Inflammatory macrophage treated with lipopolysaccharide for 1 hour (primary cell): ENCODE measurements at regions not wholly inside any gene's neighbourhood (a gene's known extent, or its start where the extent isn't known, plus 50 kb on each side); places are given as distances from the start of the nearest gene placed in this dataset.
"Not testable (repeated sequence)": the region's sequence is repeated elsewhere in the genome, so short reads cannot be mapped to it uniquely, and the experiment has no call there.

ENCODE experiments used
- DNase-seq, 2 donors: peaks; one replicate each; pipeline ENCODE4 v3.0.0-alpha.2; 2020 to 2022

- no peak for DNase-seq
Observed at GRCh38 chr2:16071039-16071864, 130.9 kb downstream of the MYCN start.

GRCh38 chr2:16070648-16070971 is 130.3 kb downstream of the MYCN start:
- DNase-seq = no peak

DNA sequence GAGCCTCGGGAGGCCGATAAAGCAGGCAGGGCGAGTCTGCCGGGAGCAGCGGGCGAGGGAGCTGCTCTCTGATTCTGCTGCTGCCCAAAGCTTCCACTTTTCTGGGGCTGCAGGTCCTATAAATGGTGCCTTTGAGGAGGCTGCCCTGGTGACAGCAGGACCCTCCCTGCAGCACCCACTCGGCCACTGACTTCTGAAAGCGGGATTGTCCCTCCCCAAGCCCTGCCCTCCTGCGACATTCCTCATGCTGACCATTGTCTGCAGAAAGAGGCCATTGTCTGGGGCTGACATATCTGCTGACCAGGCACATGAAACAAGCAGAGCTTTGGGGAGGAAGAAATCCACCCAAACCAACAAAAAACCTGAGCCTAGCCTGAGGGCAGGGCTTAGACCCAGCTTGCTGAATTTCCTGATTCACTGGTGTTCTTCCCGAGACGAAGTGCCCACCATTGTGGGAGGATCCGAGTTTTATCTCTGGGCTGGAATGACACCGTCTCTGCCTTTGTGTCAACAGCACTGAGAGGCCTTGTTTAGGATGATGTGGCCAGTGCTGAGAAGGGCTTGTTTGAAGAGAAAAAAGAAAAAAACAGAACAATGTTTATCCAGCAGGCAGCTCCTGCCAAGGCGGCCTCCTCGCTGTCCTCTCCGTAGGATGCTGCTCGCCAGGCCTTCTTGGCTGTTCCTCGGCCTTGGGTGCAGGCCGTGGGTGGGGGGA is 129.7 kb downstream of the MYCN start:
- DNase-seq = no peak

GRCh38 chr2:16069663-16069932 is 129.2 kb downstream of the MYCN start:
- DNase-seq = no peak

- no peak for DNase-seq
Observed at GRCh38 chr2:16068552-16068940, 128.2 kb downstream of the MYCN start.

DNA sequence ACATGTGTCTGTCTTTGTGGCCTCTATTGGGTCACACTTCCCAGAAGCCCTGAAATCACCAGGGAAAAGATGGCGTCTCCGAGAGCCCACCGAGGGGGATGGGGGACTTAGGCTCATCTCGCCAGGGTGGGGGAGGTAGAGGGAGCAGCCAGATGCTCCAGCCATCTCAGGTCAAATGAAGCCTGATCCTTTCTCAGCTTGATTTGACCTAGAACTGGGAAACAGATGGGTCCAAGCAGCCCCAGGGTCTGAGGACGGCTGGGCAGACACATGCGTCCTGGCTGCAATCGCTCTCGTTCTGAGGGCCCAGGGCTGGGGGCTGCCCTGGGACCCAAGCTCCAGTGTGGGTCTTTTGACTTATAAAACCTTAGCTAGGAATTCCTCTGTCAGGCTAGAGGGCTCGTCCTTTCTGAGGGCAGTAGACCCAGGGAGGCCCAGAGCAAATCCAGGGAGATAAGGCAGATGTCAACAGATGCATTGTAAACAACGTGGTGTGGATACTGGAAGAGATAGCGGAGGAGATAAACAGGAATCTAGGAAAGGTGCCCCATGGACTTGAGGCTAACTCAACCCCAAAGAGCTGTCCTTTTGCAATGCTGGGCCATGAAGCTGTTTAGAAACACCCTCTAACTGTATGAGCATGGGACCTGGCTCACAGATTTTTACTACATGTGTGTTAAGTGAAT is 127.7 kb downstream of the MYCN start:
- no peak for DNase-seq

DNA sequence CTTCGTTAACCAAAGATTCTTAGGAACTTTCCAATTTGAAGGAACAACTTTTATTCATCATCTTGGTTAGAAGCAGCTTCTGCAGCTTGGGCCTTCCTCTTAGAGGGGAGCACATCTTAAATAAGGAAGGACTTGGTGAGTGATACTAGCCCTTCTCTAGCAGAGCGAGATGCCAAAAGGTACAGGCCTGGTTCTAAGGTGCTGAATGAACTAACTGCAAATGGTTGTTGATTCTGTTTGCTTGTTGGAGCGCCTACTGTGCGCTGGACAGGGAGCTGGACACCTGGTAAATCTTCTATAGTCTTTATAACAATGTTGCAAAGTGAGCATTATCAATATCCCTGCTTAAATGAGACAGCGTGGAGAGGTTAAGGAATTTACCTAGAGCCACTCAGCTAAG is 127.1 kb downstream of the MYCN start:
- DNase-seq = no peak

GRCh38 chr2:16067037-16067406 is 126.7 kb downstream of the MYCN start:
- DNase-seq = no peak

DNA sequence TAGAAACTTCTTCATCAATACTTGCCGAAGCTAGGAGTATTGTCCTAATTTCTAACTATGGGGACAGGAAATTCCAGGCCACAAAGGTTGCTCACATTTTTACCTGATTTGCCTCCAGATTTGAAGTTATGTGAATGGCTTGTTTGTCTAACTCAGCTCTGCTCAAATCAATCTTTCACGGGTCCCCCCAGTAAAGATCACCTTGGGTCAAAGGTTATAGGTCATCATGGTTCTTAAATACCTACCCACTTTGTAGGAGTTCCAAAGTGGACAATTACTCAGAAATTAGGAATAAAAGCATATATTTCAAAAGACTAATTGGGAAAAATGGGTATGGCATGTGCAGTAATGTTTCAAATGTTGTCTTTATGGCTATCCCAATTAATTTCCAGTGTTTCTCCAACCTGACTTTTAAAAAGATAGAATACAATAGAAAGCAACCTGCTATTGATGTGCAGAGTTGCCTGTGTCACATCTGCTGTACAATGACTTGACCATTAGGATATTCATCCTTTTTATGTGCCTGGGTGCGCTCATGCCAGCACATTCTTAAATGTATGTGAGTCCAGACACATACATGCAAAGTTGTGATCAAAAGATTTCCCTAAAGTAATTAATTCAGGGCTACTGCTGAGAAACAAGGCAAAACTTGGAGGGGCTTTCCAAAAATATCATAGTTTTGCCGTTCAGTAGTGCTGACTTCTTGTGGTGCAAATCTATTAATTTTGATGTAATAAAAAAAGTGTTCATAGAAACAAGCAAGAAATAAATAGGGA is 126.1 kb downstream of the MYCN start:
- no peak for DNase-seq

DNA sequence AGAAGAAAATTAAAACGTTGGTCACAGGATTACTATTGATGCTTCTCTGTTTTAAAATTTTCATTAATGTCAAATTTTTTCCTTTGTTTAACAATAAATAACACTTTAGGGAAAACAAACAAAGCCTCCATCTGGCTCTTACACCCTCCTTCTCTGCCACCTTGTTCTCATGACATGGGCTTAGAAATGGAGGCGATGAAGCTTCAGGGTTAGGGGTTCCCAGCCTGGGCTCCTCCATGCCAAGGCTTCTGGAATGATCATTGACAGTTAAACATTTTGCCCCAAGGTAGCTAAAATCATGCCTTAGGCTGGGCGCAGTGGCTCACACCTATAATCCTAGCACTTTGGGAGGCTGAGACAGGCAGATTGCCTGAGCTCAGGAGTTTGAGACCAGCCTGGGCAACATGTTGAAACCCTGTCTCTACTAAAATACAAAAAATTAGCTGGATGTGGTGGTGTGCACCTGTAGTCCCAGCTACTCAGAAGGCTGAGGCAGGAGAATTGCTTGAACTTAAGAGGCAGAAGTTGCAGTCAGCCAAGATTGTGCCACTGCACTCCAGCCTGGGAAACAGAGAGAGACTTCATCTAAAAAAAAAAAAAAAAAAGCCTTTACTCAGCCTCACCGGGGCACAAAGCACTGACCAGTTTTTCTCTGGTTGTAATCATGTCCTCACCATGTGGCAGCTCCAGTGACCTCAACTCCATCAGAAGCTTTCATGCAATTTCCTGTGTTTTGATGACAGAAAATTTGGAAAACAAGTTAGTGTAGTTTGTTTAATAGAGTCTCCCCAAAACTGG is 125.1 kb downstream of the MYCN start:
- not testable (repeated sequence) for DNase-seq

GRCh38 chr2:16064745-16065144 is 124.4 kb downstream of the MYCN start:
- no peak for DNase-seq

DNA sequence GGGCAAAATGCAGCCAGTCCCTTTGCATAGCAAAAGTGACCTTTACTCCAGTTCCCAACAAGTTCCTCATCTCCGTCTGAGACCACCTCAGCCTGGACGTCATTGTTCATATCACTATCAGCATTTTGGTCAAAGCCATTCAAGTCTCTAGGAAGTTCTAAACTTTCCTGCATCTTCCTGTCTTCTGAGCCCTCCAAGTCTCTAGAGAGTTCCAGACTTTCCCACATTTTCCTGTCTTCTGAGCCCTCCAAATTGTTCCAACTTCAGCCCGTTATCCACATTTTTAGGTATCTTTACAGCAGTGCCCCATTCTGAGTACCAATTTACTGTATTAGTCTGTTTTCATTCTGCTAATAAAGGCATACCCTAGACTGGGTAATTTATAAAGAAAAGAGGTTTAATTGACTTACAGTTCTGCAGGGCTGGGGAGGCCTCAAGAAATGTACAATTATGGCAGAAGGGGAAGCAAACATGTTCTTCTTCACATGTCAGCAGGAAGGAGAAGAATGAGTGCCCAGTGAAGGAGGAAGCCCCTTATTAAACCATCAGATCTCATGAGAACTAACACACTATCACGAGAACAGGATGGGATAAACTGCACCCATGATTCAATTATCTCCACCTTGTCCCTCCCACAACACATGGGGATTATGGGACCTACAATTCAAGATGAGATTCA is 123.7 kb downstream of the MYCN start:
- DNase-seq = no peak

DNA sequence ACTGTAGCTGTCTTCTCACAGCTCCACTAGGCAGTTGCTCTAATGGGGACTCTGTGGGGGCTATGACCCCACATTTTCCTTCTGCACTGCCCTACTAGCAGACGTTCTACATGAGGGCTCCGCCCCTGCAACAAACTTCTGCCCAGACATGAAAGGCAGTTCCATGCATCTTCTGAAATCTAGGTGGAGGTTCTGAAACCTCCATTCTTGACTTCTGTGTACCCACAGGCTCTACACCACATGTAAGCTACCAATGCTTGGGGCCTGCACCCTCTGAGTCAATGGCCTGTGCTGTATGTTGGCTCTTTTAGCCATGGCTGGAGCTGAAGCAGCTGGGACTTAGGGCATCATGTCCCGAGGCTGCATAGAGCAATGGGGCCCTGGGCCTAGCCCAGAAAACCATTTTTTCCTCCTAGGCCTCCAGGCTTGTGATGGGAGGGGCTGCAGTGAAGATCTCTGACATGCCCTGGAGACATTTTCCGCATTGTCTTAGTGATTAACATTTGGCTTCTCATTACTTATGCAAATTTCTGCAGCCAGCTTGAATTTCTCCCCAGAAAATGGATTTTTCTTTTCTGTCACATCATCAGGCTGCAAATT is 123.0 kb downstream of the MYCN start:
- no peak for DNase-seq

- no peak for DNase-seq
Observed at GRCh38 chr2:16062471-16063250, 122.3 kb downstream of the MYCN start.

DNA sequence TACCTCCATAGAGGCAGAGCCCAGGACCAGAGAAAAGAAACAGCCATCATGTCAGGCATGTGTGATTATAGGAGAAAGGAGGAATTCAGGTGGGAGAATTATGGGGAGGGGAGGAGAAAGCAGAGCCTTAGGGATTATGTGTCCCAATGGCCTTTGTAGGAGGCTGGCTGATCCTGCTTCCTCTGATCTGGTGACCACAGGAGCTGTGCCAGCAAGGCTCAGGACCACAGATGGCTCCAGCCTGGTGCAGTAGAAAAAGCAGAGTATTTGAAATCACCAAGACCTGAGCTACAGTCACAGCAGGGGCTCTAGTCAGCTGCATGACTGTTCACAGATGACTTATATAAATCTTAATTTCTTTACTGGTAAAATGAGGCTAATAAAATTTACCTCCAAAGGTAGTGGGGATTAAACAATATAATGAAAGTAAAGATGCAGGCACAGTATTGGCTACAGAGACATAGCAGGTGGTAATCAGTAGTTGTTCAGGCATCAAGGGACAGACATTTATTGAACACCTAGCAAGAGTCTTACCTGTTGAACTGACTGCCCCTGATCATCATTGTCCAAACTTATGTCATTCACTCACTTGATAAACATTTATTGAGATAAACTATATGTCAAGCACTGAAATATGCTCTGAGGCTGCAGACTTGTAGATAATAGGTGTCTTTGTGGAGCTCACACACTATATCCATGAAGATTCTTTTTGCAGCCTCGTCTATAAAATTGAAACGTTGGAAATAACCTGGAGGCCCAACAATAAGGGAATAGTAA is 121.3 kb downstream of the MYCN start:
- no peak for DNase-seq

DNA sequence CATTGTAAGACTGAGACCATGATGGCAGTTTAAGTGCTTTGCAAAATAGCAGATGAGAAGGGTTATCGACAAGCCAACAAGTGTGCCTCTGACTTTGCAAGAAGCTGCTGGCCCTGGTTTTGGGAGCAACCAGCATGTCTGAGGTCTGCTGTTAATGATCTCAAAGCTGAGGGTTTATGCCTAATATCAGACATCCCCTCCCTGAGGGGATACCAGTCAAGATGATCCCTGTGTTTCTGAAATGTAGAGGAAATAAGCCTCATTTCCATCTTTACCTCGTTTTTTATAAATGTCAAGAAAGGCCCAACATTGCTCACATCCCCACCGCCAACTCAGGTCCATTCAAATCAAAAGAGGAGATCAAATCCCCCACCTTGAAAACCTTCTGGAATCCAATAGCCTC is 120.6 kb downstream of the MYCN start:
- no peak for DNase-seq

- no peak for DNase-seq
Observed at GRCh38 chr2:16060125-16060935, 120.0 kb downstream of the MYCN start.

DNA sequence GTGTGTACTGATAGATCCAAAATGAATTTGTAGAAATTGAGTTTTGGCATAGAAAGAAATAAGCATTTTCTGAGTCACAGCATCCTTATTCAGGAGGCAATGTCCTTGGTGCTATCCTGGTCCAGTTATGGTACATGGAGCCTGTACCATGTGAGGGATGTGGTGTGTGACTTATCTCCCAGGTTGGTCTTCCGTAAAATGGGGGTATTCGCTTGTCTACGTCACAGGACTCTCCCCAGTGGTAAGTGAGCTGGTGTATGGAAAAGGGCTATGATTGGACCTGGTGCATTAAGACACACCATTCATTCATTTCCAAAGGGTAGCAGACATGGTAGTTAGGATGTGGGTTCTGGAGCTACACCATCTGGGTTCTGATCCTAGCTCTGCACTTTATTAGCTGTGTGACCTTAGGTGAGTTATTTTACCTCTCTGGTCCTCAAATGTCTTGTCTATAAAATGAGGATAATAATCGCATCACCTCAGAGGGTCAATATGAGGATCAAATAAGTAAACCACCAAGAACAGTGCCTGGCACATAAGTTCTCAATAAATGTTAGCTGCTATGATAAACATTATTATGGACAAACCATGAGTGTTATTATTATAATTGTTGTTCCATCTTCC is 119.2 kb downstream of the MYCN start:
- DNase-seq = no peak
